GM21717 (cell line): ENCODE measurements at regions not wholly inside any gene's neighbourhood (a gene's known extent, or its start where the extent isn't known, plus 50 kb on each side); places are given as distances from the start of the nearest gene placed in this dataset.

ENCODE experiments used
- ATAC-seq: cut with Tn5 transposase; IDR thresholded peaks from one replicate; pipeline ENCODE4 v1.9.1; 2021; ENCODE audit warnings: mild to moderate bottlenecking, moderate library complexity; ENCODE audit not compliant: unreplicated experiment

- ATAC-seq = no peak
These were observed 227.1 kb downstream of the MYCN start for GRCh38 chr2:16167451-16167861.

DNA sequence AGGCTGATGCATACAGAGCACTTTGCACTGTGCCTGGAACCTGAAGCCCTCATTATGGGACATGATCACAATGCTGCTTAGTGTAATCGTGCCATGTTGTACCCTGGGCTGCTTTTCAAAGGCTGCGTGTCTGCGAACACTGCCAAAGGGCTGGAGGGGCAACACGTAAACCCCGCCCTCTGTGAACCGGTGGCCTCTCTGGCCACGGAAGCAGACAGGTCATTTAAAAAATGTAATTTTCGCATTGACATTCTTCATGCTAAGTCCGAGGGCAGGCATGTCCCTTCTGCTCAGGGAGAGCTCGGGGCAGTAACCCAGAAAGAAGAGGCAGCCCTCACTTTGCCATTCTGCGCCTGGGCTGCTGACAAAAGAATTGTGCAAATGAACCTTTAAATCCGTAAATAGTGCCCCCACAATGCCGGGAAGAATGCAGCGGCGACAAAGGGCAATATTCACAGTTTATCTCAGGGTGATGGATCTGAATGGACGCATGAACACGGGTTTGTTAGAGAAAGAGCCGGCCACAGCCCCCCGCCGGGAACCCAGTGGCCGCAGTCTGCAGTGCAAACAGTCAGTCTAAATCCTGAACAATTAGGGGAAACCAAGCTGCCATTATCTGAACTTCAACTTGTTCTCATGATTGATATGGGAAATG lies 226.1 kb downstream of the MYCN start:
- no peak for ATAC-seq

DNA sequence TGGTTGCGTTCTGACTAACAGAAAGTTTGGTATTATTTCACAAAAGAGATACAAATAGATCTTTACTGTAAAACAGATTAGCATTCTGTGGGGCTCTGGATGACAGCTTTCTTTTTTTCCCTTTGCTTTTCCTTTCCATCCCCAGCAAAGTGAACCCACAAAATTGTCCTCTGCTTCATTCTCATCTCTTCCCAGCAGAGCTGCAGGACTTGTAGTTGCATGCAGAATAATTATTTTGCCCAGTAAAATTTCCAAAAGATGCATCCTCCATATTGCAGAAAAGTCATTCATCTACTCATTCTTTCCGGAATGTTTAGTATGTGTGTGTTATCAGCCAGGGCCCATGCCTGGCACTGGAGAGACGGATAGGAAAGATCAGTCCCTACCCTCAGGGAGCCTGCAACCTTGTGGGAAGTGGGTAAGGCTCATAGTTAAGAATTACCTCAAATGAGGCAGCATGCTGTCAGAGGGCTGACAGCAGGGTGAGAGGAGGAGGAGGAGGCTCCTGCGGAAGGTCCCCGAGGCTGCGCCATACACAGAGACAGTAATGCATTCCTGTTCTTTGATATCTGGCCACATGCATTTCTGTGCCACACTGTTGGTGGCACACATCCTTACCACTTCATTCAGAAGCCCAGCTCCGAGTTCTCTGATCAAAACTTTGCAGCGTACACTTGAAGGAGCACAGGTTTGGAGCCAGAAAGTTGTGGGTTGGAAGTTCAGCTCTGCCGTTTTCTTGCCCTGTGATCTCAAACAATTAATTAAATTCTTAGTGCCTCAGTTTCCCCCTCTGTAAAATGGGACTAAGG lies 225.4 kb downstream of the MYCN start:
- ATAC-seq = no peak

GRCh38 chr2:16162491-16163040 lies 222.2 kb downstream of the MYCN start:
- ATAC-seq = no peak

- ATAC-seq = no peak
These were observed 221.6 kb downstream of the MYCN start for GRCh38 chr2:16161768-16162490.

DNA sequence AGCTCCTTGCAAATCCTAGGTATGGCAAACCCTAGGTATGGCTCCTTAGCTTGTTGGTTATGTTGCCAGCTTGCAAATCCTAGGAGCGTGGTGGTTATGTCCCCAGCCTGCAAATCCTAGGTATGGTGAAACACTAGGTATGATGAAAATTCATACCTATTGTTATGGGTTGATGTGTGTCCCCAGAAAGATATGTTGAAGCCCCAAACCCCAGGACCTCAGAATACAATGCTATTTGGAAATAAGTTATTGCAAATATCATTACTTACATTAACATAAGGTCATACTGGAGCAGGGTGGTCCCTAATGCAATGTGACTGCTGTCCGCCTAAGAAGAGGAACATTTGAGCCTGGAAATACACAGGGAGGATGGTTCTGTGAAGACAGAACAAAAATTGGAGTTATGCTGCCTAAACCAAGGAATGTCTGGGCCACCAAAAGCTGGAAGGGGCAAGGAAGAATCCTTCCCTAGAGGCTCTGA lies 220.8 kb downstream of the MYCN start:
- ATAC-seq = no peak

GRCh38 chr2:16160281-16161084 lies 220.1 kb downstream of the MYCN start:
- ATAC-seq = no peak

- no peak for ATAC-seq
These were observed 216.1 kb downstream of the MYCN start for GRCh38 chr2:16156411-16156810.

- ATAC-seq = no peak
These were observed 215.4 kb downstream of the MYCN start for GRCh38 chr2:16155766-16156165.

GRCh38 chr2:16155366-16155765 lies 215.0 kb downstream of the MYCN start:
- ATAC-seq = no peak

DNA sequence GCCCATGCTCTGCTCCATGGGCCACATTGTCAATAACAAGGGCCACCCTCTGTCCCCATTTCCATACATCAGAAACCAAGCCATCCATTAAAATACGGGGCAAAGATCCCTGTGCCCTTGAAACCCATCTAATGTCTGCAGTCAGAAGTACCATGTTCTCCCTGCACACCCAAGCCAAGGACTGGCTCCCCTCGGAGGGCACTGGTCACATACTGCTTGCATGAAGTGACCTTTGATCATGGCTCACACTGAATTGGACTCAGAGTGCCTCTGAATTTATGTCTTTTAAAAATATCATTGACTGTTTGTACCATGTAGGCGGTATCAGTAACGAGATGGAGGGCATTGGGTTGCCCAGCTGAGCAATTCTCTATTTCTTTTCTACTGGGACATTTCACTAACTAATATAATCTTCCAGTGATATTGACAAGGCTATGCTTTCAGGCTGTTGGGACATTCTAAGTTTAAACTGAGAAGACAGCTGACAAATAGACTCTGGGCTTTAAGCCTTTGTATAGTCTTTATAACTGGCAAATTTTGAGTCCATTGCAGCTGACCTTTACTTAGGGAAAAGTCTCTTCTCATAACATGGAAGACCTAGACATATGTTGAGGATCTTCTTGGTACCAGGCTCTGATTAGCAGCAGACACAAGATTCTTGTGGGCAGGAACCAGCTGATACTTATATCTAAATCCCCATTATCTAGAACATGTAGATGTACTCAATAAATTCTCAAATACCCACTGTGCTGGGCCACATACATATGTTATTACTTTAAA lies 214.3 kb downstream of the MYCN start:
- ATAC-seq = no peak

DNA sequence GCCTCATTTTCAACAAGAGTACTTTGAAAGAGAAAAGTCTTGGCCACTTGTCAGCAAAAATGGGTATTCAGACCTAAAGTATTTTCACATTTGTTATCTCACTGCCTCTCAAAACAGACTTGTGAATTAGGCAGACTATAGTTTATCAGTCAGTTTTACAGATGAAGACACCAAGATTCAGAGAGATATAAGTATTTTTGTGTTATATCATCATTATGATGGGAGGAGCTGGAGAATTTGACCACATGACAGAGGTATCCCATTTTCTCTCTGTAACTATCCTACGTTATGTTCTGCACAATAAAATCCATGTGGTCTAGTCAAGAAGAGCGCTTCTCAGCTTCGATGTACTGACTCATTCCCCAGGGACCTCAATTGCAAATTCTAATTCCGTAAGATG lies 213.7 kb downstream of the MYCN start:
- no peak for ATAC-seq

DNA sequence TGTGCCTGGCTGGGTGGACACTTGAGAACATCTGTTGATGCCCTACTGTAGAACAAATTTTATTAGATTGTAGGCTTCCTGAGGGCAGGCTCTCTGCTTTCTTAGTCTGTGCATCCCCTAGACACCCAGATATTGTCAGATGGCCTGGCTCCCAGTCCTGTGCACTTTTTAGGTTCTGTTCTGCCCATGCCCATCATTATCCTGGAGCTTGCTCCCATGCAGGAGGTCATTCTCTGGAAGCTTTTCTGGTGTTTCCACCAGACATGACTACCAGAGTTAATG lies 213.3 kb downstream of the MYCN start:
- no peak for ATAC-seq

- ATAC-seq = no peak
These were observed 212.8 kb downstream of the MYCN start for GRCh38 chr2:16152928-16153753.

DNA sequence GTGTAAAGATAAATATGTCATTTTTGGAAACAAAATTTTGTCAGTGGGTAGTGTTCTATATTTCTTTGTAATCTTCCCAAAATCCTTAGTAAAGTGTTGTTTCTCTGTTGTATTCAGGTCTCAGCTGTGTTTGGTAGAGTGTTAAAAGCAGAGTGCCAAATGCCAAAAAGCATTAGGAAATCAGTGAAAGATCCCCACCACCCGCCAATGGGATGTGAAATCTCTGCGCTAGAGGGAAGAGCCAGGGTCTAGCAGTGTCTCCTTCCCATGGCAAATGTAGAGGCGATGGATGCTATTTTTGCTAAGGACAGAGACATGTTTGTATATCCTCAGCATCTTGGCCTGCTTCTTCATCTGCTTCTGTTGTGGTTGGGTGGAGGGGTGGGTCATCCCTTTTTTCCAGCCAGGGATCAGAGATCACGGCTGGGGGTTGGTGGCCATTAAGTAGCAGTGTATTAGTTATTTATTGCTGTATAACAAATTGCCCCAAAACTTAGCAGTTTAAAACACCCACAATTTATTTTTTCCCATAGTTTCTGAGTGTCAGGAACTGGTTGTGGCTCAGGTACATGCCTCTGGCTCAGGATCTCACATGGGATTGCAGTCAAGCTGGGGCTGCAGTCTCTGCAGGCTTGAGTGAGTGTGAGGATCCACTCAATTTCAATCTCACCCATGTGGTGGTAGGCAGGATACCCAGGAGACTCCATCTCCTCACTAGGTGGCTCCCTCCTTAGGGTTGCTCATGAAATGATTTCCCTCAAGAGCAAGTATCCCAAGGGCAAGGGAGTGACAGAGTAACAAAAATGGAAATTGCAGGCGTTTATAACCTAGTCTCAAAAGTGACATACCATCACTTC lies 211.9 kb downstream of the MYCN start:
- no peak for ATAC-seq

DNA sequence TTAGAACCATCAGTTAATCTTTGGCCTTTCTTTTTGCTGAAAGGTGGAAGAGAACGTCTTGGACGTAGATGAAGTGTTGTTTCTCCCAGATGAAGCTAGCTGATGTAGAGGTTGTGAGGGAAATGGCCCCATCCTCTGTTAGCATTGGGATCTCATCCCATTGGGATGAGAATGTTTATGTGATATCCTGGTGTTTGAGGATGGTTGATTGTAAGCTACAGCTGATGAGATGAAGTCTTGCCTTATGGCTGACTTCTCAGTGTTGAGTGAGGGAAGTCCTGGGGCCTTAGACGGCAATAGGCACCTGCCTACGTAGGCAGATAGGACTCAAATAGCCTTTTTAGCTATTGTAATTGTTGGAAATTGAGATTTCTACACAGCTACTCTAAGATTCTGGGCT lies 211.3 kb downstream of the MYCN start:
- no peak for ATAC-seq

GRCh38 chr2:16151281-16151570 lies 210.9 kb downstream of the MYCN start:
- no peak for ATAC-seq

GRCh38 chr2:16150456-16151280 lies 210.3 kb downstream of the MYCN start:
- ATAC-seq = no peak
